HG03354 (cell line): ENCODE measurements at regions not wholly inside any gene's neighbourhood (a gene's known extent, or its start where the extent isn't known, plus 50 kb on each side); places are given as distances from the start of the nearest gene placed in this dataset.
"Not testable (repeated sequence)": the region's sequence is repeated elsewhere in the genome, so short reads cannot be mapped to it uniquely, and the experiment has no call there.

Experiments used
- ATAC-seq: cut with Tn5 transposase; IDR thresholded peaks from one replicate; pipeline ENCODE4 v1.9.1; 2021; ENCODE audit warnings: mild to moderate bottlenecking; ENCODE audit not compliant: unreplicated experiment, poor library complexity, severe bottlenecking

DNA sequence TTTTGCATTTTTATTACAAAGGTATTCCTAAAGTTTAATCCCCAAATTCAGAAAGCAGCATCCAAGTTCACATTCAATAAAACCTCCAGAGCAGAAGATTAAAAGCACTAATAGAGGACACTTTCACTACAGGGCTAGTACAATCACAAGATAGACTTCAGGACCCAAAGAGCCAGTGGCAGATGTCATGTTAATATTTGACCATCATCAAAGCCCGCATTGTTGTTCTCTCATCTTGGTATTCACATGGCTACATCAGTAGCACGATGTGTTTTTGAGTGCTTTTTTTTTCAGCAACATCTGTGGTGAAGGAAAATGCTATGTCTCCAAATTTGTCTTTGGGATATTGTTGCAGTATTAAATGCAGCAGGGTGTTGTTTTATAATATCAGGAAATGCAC lies 134.3 kb downstream of the ARL4A start:
- no peak for ATAC-seq

DNA sequence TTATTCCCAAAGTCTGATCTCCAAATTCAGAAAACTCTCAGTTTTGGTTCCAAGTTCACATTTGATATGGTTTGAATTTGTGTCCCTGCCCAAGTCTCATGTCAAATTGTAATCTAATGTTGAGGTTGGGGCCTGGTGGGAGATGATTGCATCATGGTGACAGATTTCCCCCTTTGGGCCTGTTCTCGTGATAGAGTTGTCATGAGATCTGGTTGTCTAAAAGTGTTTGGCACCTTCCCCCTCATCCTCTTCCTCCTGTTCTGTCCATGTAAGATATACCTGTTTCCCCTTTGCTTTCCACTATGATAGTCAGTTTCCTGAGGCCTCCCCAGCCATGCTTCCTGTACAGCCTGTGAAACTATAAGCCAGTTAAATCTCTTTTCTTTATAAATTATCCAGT lies 138.6 kb downstream of the ARL4A start:
- ATAC-seq: no peak

DNA sequence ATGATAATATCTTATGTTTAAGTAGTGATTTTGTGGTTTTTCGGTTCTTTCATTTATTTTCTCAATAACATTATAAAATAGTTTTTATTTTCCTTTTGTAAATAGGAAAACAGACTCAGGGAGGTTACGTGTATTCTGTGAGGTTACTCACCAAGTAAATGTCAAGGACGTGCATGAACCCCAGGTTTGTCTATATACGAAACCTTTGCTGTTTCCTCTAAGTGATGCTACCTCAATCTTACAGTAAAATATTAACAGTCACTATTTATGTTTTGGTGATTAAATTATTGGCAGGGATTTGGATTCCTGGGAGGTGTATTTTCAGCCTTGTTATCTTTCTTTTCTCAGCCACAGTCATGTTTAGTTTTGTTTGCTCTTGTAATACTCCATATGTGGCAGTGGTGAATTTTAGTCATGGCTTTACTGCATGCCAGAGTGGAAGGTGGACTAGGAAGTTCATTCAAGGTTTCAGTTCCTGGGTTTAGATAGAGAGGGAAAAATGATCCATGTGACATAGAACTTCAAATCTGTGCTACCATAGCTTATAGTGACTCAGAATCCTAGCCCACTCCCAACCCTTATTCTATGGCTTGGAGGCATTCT lies 139.9 kb downstream of the ARL4A start:
- ATAC-seq: no peak

DNA sequence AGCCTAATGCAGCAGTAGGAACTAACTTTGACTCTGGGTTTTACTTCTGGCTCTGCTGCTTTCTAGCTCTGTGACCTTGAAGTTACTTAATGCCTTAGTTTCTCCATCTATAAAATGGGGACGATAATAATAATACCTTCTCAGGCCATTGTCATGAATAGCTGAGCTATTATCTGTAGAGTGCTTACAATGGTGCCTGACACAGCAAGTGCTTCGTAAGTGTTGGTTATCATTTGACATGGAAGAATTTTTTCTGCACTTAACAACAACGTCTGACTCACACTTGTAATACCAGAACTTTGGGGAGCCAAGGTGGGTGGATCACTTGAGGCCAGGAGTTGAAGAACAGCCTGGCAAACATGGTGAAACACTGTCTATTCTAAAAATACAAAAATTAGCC lies 140.5 kb downstream of the ARL4A start:
- ATAC-seq: no peak

DNA sequence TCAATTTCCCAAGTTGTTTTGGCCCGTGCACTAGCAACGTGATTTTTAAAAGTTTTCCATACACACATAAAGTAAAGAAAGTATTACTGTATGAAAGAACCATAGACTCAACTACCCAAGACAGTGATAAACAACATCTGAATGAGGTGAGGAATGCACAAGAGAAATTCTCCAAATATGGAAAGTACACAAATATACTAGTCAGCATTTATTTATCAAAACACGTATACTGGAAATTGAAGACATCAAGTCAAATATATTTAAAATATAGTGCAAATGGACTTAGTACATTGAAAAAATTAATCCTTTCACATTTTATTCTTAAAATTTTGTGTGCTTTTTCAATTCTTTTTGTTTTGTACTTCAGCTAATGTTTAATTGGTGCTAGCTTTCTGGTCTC lies 143.6 kb downstream of the ARL4A start:
- no peak for ATAC-seq

DNA sequence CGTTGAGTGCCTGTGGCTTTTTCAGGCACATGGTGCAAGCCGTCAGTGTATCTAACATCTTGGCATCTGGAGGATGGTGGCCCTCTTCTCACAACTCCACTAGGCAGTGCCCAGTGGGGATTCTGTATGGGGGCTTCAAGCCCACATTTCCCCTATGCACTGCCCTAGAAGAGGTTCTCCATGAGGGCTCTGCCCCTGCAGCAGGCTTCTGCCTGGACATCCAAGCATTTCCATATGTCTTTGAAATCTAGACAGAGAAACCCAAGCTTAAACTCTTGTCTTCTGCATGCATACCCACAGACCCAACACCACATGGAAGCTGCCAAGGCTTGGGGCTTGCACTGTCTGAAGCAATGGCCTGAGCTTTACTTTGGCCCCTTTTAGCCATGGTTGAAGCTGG lies 146.4 kb downstream of the ARL4A start:
- ATAC-seq: no peak

DNA sequence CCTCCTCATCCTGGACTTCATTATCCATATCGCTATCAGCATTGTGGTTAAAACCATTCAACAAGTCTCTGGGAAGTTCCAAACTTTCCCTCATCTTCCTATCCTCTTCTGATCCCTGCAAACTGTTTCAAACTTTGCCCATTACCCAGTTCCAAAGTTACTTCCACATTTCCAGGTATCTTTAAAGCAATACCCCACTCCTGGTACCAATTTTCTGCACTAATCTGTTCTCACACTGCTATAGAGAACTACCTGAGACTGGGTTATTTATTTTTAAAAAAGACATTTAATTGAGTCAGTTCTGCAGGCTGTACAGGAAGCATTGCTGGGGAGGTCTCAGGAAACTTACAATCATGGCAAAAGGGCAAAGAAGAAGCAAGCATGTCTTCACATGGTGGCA lies 147.3 kb downstream of the ARL4A start:
- no peak for ATAC-seq

DNA sequence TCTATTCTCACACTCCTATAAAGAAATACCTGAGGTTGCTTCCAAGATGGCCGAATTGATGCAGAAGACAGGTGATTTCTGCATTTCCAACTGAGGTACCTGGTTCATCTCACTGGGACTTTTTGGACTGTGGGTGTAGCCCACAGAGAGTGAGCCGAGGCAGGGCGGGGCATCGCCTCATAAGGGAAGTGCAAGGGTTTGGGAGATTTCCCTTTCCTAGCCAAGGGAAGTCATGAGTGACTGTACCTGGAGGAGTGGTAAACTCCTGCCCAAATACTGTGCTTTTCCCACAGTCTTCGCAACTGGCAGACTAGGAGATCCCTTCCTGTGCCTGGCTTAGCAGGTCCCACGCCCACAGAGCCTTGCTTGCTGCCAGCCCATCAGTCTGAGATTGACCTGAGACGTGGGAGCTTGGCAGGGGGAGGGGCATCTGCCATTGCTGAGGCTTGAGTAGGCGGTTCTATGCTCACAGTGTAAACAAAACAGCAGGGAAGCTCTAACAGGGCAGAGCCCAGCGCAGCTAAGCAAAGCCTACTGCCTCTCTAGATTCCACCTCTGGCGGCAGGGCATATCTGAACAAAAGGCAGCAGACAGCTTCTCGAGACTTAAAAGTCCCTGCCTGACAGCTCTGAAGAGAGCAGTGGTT lies 152.2 kb downstream of the ARL4A start:
- no peak for ATAC-seq

DNA sequence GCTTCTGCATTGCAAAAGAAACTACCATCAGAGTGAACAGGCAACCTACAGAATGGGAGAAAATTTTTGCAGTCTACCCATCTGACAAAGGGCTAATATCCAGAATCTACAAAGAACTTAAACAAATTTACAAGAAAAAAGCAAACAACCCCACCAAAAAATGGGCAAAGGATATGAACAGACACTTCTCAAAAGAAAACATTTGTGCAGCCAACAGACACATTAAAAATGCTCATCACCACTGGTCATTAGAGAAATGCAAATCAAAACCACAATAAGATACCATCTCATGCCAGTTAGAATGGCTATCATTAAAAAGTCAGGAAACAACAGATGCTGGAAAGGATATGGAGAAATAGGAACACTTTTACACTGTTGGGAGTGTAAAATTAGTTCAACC lies 157.3 kb downstream of the ARL4A start:
- not testable (repeated sequence) for ATAC-seq

DNA sequence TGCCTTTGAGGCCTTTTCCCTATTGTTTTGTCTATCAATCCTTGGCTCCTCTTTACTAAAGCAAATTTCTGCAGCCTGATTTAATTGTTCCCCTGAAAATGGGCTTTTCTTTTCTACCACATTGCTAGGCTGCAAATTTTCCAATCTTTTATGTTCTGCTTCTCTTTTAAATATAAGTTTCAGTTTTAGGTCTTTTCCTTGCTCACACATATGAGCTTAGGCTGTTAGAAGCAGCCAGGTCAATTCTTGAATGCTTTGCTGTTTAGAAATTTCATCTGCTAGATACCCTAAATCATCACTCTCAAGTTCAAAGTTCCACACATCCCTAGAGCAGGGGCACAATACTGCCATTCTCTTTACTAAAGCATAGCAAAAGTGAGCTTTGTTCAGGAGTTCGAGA lies 159.6 kb downstream of the ARL4A start:
- ATAC-seq: no peak

DNA sequence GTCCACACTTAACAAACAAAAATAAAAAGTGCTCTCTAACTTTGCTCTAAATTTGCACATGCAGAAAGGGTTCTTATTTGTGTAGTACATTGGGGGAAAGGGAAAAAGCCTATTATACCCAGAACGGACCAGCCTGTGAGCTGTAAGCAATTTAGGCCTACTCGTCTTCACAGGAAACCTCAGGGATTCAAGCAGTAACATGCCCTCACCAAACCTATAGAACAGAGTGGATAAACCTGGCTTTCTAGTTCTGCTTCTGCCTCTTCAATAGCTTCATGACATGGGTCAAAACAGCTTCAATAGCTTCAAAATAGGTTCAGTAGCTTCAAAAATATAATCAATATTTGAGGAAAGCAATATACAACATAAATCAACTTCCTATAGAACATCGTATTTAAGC lies 163.7 kb downstream of the ARL4A start:
- no peak for ATAC-seq

DNA sequence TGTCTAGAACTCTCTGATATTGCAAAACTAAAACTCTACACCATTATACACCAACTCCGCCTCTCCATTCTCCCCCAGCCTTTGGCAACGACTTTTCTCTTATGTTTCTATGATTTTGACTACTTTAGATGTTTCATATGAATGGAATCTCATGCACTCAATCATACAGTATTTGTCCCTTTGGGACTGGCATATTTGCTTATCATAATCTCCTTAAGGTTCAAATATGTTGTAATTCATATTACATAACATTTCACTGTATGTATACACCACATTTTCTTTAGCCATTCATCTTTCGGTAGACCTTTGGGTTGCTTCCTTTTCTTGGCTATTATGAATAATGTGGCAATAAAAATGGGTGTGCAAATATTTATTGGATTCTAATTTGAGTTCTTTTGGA lies 164.4 kb downstream of the ARL4A start:
- no peak for ATAC-seq

DNA sequence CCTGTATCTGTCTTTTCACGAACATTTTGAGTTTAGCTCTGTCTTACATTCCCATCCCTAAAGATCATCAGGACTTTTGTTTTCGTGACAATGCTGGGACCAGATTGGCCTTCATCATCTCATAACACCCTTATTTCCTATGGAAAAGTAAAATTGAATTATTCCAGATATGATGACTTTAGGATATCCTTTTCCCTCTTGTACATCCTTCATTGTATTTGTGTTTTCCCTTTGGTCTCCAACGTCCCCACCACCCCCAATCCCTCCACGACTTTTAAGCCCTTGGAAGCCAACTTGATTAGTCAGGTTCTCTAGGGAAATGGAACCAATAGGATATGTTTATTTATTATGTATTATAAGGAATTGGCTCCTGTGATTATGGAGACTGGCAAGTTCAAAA lies 167.6 kb downstream of the ARL4A start:
- ATAC-seq: no peak

DNA sequence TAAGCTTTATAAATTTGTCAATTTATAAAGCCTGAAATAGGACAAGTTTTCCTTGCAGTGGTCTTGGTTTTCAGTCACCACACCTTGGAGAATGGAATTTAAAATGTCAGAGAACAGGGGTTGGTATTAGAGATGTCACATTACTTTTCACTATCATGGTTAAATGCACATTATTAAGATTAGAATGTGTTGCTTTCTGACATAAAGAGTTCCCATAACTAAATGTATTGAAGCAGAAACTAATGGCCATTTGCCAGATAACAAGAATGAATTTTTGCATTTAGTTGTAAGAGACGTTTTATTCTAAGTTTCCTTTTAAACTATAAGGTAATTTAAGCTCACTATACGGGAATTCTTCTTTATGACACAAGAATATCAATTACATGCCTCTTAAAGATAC lies 172.3 kb downstream of the ARL4A start:
- ATAC-seq: no peak

DNA sequence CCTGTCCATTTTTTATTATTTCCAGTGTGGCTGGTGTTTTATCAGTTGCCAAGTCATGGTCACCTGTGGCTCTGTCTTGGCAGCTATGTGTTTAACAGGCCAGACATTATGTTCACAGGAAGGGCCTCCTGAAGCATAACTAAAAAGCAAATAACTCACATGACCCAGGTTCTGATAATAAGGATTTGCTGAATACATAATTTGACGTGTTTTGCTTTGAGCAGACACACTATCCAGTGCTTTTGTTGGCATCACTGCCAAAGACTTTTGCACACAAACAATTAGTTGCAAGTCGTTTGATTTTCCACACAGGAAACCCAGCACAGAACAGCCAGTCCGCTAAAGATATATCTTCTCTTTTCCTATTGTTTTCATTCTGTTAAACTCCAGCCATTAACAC lies 173.6 kb downstream of the ARL4A start:
- ATAC-seq: no peak

DNA sequence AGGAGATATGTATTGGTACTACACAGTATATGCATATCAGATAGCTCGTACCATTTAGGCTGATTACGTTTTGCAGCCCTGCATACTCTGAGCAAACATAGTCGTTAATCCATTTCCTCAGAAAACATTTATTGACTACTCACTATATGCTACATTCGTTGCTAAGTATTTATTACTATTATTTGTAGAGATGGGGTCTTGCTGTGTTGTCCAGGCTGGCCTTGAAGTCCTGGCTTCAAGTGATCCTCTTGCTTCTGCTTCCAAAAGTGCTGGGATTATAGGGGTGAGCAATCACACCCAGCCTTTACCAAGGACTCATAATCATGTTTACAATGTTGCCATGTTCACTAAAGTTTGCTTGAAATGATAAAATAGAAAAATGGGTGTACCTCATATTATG lies 174.7 kb downstream of the ARL4A start:
- ATAC-seq: no peak

DNA sequence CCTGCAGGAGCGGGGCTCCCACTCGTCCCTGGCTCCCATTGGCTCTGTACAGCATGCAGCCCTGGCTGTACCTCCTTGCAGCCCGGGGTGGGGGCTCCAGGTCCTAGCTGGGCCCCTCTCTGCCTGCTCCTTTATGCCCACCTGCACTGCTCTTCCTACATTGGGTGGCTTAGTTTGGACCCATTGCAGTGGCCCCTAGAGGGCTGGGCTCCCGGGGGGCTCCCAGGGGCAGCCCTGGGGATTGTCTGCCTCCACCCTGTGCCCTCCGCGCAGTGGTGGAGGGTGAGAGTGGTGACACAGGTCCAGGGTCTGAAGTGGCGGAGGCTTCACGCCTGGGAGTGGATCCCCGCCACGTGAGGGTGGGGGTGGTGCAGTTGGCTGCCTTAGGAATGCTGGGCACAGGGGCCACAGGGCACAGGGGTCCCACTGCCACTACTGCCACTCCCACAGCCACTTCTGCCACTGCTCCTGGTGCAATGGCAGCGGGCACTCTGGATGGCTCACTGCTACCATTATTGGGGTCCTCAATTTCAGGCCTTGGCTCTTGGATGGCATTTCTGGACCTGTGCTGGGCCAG lies 177.1 kb downstream of the ARL4A start:
- ATAC-seq: no peak

DNA sequence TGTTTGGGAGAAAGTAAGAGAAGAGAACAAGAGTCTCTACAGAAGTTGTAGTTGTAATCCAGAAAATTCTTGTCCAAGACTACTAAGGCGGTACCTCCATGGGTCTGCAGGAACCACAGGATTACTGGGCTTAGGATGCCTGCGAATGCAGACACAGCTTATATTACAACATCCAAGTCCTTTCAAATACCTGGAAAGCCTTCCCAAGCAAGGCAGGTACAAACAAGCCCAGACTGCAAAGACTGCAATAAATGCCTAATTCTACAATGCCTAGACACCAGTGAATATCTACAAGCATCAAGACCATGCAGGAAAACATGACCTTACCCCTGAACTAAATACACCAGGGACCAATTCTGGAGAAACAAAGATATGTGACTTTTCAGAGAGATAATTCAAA lies 178.2 kb downstream of the ARL4A start:
- ATAC-seq: no peak

DNA sequence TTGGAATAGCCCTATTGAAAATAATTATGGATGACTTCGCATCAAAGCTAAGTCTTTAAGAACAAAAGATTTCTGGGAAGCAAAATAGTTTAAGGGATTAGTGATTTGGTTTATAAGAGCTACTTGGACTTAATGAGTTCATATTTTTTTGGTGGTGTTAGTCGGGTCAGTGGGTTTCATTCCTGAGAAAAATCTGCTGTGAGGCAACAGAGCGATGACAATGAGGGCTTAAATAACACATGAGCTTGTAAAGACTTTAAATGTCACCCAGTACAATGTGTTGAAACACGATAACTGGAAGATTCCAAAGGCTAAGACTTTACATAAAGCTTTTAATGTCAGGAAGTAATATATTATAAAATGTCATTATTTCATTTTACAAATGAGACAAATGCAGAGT lies 178.8 kb downstream of the ARL4A start:
- no peak for ATAC-seq

DNA sequence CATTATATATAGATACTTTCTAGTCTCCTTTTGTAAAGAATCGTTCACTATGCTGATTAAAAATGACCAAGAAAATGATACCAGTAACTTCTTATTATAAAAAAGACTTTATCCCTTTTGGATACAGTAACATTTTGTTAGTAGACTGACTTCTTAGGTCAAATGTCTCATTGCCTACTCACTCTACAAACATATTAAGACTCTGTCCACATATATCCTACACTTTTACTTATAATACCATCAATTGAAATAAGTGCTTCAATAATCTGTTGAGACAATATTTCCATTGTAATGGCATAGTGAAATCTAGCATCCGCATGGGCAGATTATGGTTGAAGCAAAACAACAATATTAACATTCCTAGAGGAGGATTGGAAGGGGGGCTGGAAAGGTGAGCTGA lies 180.6 kb downstream of the ARL4A start:
- no peak for ATAC-seq

DNA sequence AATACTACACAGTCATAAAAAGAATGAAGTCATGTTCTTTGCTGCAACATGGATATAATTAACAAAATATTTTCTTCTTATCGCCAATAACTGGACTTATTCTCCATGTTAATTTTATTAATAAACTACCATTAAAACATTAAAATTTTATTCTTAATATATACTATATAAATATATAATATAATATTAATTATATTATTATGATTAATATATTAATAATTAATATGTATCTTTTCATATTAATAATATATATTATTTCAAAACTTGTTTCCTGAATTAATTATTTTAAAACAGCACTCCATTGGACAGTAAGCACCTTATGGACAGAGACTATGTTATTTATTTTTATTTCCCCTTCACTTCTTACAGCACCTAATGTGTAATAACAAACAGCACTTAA lies 182.8 kb downstream of the ARL4A start:
- no peak for ATAC-seq

DNA sequence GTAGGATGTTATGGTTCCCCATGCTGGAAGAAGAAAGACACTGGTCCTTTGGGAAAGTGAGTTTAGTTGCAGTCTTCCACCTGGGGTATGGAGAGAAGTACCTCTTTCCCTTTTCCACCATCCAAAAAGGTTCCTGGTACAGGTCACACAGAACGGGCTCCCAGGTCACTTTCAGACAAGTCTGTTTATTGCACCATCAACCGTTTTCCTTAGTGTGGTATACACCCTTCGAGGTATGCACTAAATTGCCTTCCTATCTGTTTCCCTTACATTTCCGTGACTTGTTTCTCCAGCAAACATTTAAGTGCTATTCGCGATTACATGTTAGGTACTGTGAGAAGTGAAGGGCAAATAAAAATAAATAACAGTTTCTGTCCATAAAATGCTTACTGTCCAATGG lies 185.1 kb downstream of the ARL4A start:
- no peak for ATAC-seq
